ENCODE measurements at regions not wholly inside any gene's neighbourhood (a gene's known extent, or its start where the extent isn't known, plus 50 kb on each side); places are given as distances from the start of the nearest gene placed in this dataset.
"Not testable (repeated sequence)": the region's sequence is repeated elsewhere in the genome, so short reads cannot be mapped to it uniquely, and the experiment has no call there.

GRCh38 chr9:102469430-102469829, 525.7 kb upstream of the CYLC2 start:
- not testable (repeated sequence) for TF ChIP-seq CTCF (IDR thresholded peaks at IDR 0.05 in 4 of 5, conservative IDR thresholded peaks at IDR 0.05 in 1 of 5); POLR2A (IDR thresholded peaks at IDR 0.05)
